ENCODE measurements at regions not wholly inside any gene's neighbourhood (a gene's known extent, or its start where the extent isn't known, plus 50 kb on each side); places are given as distances from the start of the nearest gene placed in this dataset.

DNA sequence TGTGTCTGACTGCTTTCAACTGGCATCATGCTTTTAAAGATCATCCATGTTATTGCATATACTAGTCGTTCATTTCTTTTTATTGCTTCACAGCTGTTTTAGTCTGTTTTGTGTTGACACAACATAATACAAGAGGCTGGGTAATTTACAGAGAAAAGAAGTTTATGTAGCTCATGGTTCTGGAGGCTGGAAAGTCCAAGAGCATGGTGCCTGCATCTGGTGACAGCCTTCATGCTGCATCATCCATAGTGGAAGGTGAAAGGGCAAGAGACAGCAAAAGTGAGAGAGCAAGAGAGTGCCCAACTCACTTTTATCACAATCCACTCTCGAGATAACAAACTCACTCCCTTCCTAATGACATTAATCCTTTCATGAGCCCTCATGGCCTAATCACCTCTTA lies 198.4 kb downstream of the NSG2 start:
- Histone ChIP-seq H3K79me2 (ENCODE audit: control insufficient read depth, insufficient read depth, low read length) (no peaks in the 10 kb centered on the region), H4K20me1 (replicated peaks; ENCODE audit: control insufficient read depth, extremely low read depth, insufficient read depth, low read length) (no peaks in the 10 kb centered on the region), H3K9me3 (replicated peaks; ENCODE audit: control insufficient read depth, insufficient read depth, low read length) (peaks cover 3% of the 10 kb centered on the region), H3K4me3 (replicated peaks in 1 of 3; ENCODE audit: insufficient read depth in 1 of 3, low read depth in 1 of 3, low read length in 3 of 3) (no peak overlapping the region), H3K27me3 (ENCODE audit: control insufficient read depth in 2 of 2, insufficient read depth in 2 of 2, low read length in 2 of 2) (no peaks in the 10 kb centered on the region), H3K27ac (ENCODE audit: insufficient read depth, low read depth, low read length) (no peak overlapping the region), H3K9ac (replicated peaks; ENCODE audit: extremely low read depth, insufficient read depth, low read length) (no peak overlapping the region), H2AFZ (ENCODE audit: low read depth, low read length) (no peak overlapping the region), H3K9me1 (replicated peaks; ENCODE audit: control insufficient read depth, extremely low read depth, insufficient read depth, low read length) (no peaks in the 10 kb centered on the region), H3K4me1 (ENCODE audit: control insufficient read depth, extremely low read depth, insufficient read depth, low read length) (no peaks in the 10 kb centered on the region), H3K4me2 (ENCODE audit: insufficient read depth, low read length) (no peak overlapping the region), H3K36me3 (ENCODE audit: control insufficient read depth in 2 of 2, extremely low read depth in 1 of 2, insufficient read depth in 2 of 2, low read length in 2 of 2) (no peaks in the 10 kb centered on the region)
- BruUV-seq (replicated peaks), result no TSS peak
- POLR2A ChIA-PET, result no interaction called here
- dilution Hi-C loops (cut with MboI; ENCODE audit: extremely low pct_ligation_motif_present, low sequenced_read_pairs), result no loop called here
- intact Hi-C loops (cut with micrococcal nuclease), result no loop called here
- DNase-seq (ENCODE audit: low read depth, low spot score) (no peak), FAIRE-seq (no peak)
- no peak for TF ChIP-seq POLR2AphosphoS5 (IDR thresholded peaks at IDR 0.05; ENCODE audit: insufficient read depth, low read depth, low read length)
- TF ChIP-seq, protein P1, sequence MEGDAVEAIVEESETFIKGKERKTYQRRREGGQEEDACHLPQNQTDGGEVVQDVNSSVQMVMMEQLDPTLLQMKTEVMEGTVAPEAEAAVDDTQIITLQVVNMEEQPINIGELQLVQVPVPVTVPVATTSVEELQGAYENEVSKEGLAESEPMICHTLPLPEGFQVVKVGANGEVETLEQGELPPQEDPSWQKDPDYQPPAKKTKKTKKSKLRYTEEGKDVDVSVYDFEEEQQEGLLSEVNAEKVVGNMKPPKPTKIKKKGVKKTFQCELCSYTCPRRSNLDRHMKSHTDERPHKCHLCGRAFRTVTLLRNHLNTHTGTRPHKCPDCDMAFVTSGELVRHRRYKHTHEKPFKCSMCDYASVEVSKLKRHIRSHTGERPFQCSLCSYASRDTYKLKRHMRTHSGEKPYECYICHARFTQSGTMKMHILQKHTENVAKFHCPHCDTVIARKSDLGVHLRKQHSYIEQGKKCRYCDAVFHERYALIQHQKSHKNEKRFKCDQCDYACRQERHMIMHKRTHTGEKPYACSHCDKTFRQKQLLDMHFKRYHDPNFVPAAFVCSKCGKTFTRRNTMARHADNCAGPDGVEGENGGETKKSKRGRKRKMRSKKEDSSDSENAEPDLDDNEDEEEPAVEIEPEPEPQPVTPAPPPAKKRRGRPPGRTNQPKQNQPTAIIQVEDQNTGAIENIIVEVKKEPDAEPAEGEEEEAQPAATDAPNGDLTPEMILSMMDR (IDR thresholded peaks at IDR 0.05; ENCODE audit: extremely low read depth in 1 of 2, insufficient read depth in 1 of 2, low read depth in 1 of 2, low read length in 2 of 2), result no peak
- no peak for TF ChIP-seq JUN (IDR thresholded peaks at IDR 0.05; ENCODE audit: borderline replicate concordance, insufficient read depth, insufficient read length, low read depth)
- TF ChIP-seq, protein P2, sequence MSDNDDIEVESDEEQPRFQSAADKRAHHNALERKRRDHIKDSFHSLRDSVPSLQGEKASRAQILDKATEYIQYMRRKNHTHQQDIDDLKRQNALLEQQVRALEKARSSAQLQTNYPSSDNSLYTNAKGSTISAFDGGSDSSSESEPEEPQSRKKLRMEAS (IDR thresholded peaks at IDR 0.05; ENCODE audit: insufficient read depth, insufficient read length), result no peak
- TF ChIP-seq EZH2 (IDR thresholded peaks at IDR 0.05; ENCODE audit: borderline replicate concordance, low read depth, low read length, severe bottlenecking), result no peak
- no peak for TF ChIP-seq GATA2 (IDR thresholded peaks at IDR 0.05; ENCODE audit: insufficient read depth, insufficient read length, low read depth, low read length)
- TF ChIP-seq MYC (IDR thresholded peaks at IDR 0.05; ENCODE audit: low read depth, low read length), result no peak
- no peak for TF ChIP-seq POLR2A (IDR thresholded peaks at IDR 0.05; ENCODE audit: low read depth, low read length)
- TF ChIP-seq FOS (IDR thresholded peaks at IDR 0.05; ENCODE audit: borderline replicate concordance, insufficient read depth, low read length), result no peak
- CTCF ChIA-PET, result no interaction called here
